Neural crest cell (in vitro differentiated cells): ENCODE measurements at regions not wholly inside any gene's neighbourhood (a gene's known extent, or its start where the extent isn't known, plus 50 kb on each side); places are given as distances from the start of the nearest gene placed in this dataset.

Experiments used
- DNase-seq: peaks from one replicate; pipeline ENCODE4 v3.0.0; 2021; ENCODE audit warnings: low read depth, mixed read lengths, low spot score
- H3K27ac Mint-ChIP-seq: one replicate; pipeline ENCODE4 v1.8.0; 2021; ENCODE audit warnings: mild to moderate bottlenecking, mixed read lengths; ENCODE audit not compliant: unreplicated experiment
- H3K27me3 Mint-ChIP-seq: 2 replicates; pipeline ENCODE4 v1.8.0; 2021; ENCODE audit warnings: low read depth, mild to moderate bottlenecking, mixed read lengths
- H3K36me3 Mint-ChIP-seq: 2 replicates; pipeline ENCODE4 v1.8.0; 2021; ENCODE audit warnings: low read depth, mild to moderate bottlenecking, mixed read lengths
- H3K4me1 Mint-ChIP-seq: 2 replicates; pipeline ENCODE4 v1.8.0; 2021; ENCODE audit warnings: mixed read lengths
- H3K4me3 Mint-ChIP-seq: one replicate; pipeline ENCODE4 v1.8.0; 2021; ENCODE audit warnings: mild to moderate bottlenecking, mixed read lengths
- H3K9me3 Mint-ChIP-seq: 2 replicates; pipeline ENCODE4 v1.8.0; 2021; ENCODE audit warnings: mixed read lengths
- TF ChIP-seq, protein P1 (sequence below): fragments of 200-600 bp; sonication (generic); conservative IDR thresholded peaks from 2 replicates; pipeline ENCODE4 v1.5.0; 2021; ENCODE audit warnings: antibody characterized with exemption, mild to moderate bottlenecking

DNA sequence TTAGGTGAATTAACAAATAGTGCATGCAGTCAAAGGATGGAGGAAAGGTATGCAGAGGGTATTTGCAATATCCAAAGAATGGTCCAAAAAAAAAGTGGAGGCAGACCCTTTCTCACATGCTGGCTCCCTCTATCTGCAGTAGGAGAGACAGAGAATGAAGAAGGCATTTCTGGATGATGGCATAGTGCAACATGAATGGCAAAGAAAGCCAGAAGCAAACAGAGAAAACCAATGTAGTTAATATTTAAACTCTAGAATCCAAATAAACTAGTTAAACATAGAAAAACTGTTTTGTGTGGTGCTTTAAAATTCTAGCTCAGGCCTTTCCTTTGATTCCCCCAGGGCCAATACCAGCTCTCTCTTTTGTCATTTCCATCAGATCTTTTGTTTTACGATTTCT, 403.1 kb upstream of the WWC1 start:
- no peak for DNase-seq
- Mint-ChIP-seq H3K9me3 (no peaks in the 10 kb centered on the region), H3K27me3 (peaks cover 2% of the 10 kb centered on the region), H3K4me1 (peaks cover 16% of the 10 kb centered on the region), H3K27ac (no peak overlapping the region), H3K4me3 (no peak overlapping the region), H3K36me3 (peaks cover 3% of the 10 kb centered on the region)
- TF ChIP-seq, protein P1, sequence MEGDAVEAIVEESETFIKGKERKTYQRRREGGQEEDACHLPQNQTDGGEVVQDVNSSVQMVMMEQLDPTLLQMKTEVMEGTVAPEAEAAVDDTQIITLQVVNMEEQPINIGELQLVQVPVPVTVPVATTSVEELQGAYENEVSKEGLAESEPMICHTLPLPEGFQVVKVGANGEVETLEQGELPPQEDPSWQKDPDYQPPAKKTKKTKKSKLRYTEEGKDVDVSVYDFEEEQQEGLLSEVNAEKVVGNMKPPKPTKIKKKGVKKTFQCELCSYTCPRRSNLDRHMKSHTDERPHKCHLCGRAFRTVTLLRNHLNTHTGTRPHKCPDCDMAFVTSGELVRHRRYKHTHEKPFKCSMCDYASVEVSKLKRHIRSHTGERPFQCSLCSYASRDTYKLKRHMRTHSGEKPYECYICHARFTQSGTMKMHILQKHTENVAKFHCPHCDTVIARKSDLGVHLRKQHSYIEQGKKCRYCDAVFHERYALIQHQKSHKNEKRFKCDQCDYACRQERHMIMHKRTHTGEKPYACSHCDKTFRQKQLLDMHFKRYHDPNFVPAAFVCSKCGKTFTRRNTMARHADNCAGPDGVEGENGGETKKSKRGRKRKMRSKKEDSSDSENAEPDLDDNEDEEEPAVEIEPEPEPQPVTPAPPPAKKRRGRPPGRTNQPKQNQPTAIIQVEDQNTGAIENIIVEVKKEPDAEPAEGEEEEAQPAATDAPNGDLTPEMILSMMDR: no peak

DNA sequence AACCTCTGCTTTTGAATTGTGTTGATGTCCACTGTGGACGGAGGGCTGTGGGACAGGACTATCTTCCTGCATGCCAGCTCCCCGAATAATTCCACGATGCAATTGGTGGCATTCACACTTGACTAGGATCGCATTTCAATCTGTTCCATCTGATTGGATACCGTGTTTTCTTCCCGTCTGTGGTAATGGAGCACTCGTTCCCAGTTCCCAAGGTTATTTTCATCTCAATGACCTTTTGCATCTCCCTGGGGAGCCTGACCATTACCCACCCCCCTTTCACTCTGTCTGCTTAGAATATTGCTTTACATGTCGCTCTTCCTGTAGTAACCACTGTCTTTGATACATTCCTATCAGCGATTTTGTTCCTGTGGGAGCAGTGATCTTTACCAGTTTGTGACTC, 402.2 kb upstream of the WWC1 start:
- peaks cover 1% of the 10 kb centered on the region for H3K27me3 Mint-ChIP-seq
- TF ChIP-seq, protein P1: no peak
- no peaks in the 10 kb centered on the region for H3K9me3 Mint-ChIP-seq
- peaks cover 3% of the 10 kb centered on the region for H3K36me3 Mint-ChIP-seq
- no peak overlapping the region for H3K4me3 Mint-ChIP-seq
- no peak for DNase-seq
- peak overlapping the region; percentile 0 for H3K27ac Mint-ChIP-seq
- H3K4me1 Mint-ChIP-seq: peaks cover 16% of the 10 kb centered on the region

DNA sequence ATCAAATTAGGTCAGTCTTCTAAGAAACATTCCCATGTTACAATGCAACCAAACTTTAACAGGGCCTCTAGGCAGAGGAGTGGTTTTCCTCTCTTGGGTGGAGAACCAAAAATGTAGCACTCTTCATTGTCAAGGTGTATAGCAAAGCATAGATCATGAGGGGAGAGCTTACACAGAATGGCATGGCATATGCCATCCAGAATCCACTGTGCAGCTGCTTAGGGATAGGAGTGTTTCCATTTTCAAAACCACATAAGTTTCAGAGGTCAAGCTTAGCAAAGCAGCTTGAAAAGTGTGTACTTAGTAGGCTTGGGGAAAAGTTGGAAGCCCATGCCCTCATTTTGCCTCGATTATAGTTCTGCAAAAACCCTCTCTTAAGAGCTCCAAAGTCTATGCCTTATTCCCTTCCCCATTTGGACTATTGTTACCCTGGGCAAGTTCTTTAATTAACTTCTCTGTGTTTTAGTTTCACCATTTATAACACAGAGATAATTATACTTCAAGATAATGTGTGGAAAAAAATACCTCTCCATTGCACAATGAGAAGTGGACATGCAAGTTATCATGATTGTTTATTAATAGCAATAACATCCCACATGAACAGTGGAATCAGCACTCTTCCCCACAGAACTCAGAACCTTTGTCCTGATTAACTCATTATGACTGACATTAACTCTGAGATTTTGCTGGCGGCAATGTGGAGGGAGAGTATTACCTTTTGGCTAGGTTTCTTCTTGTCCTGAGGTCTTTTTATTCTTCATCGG, 398.9 kb upstream of the WWC1 start:
- peaks cover 3% of the 10 kb centered on the region for H3K36me3 Mint-ChIP-seq
- H3K27ac Mint-ChIP-seq: no peak overlapping the region
- no peaks in the 10 kb centered on the region for H3K27me3 Mint-ChIP-seq
- no peak overlapping the region for H3K4me3 Mint-ChIP-seq
- H3K9me3 Mint-ChIP-seq: no peaks in the 10 kb centered on the region
- DNase-seq: no peak
- peaks cover 16% of the 10 kb centered on the region for H3K4me1 Mint-ChIP-seq
- TF ChIP-seq, protein P1: no peak

DNA sequence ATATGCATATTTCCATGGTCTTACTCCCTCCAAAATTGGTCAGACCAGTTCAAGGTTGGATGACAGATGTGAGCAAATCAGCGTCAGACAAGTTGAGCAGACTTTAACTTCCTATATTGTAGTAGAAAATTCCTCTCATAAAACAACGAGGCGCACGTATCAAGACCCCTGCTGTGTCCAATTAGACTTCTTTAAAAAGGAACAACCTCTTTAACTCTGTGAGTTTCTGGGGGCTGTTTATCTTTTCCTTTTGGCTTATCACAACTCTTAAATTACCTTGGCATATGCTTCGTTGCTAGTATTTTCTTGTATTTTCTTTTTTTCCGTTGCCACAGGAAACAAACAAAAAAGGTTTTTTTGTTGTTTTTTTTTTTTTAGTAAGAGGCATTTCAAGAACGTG, 398.2 kb upstream of the WWC1 start:
- no peak overlapping the region for H3K27ac Mint-ChIP-seq
- DNase-seq: no peak
- H3K4me3 Mint-ChIP-seq: no peak overlapping the region
- TF ChIP-seq, protein P1: no peak
- no peaks in the 10 kb centered on the region for H3K27me3 Mint-ChIP-seq
- no peaks in the 10 kb centered on the region for H3K9me3 Mint-ChIP-seq
- H3K36me3 Mint-ChIP-seq: peaks cover 3% of the 10 kb centered on the region
- peaks cover 16% of the 10 kb centered on the region for H3K4me1 Mint-ChIP-seq

DNA sequence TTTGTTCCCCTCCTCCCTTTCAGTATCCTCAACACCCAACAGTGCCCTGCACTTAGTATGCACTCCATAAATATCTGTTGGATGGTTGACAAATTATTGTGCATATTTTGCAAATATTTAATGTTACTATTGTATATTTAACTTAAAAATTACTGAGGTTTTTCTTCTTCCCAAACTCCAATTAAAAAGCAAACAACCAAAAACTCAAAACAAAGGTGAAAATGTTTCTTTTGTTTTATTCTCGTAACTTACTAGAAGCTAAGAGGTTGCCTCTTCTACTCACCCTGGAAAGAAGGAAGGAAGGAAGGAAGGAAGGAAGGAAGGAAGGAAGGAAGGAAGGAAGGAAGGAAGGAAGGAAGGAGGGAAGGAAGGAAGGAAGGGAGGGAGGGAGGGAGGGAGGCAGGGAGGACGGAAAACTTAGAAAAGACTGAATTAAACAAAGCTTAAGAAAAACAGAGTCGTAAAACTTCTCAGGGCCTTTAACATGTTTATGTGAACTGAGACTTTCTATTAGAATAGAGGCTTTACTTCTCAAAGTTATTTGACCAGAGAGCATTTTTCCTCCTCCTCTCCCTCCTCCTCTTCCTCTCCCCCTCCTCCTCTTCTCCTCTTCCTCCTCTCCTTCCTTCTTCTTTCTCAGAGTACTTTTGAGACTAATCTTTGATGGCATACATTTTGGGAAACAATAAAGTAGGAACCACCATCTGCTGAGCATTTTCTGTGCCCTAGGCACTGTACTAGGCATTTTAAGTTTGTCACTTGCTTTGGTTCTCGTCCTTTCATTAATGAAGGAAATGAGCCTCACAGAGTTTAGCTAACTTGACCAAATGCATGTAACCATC, 396.6 kb upstream of the WWC1 start:
- TF ChIP-seq, protein P1: no peak

More for the DNA sequence above, 396.6 kb upstream of the WWC1 start:
- Mint-ChIP-seq H3K27me3 (no peaks in the 10 kb centered on the region), H3K4me3 (no peak overlapping the region), H3K9me3 (no peaks in the 10 kb centered on the region), H3K27ac (no peak overlapping the region), H3K36me3 (peaks cover 3% of the 10 kb centered on the region), H3K4me1 (peaks cover 11% of the 10 kb centered on the region)
- no peak for DNase-seq
